Neuron (in vitro differentiated cells): ENCODE measurements at regions not wholly inside any gene's neighbourhood (a gene's known extent, or its start where the extent isn't known, plus 50 kb on each side); places are given as distances from the start of the nearest gene placed in this dataset.
"Not testable (repeated sequence)": the region's sequence is repeated elsewhere in the genome, so short reads cannot be mapped to it uniquely, and the experiment has no call there.

Source experiments
- H2AFZ ChIP-seq: one replicate; pipeline ENCODE4 v1.6.1; 2013; ENCODE audit warnings: low read depth, mild to moderate bottlenecking, inconsistent platforms, low read length, moderate library complexity
- H3K27me3 ChIP-seq: one replicate; pipeline ENCODE4 v1.6.1; 2013; ENCODE audit warnings: low read length; ENCODE audit not compliant: insufficient read depth
- H3K36me3 ChIP-seq: one replicate; pipeline ENCODE4 v1.6.1; 2013; ENCODE audit warnings: low read length; ENCODE audit not compliant: insufficient read depth
- H3K4me1 ChIP-seq: one replicate; pipeline ENCODE4 v1.6.1; 2013; ENCODE audit warnings: low read length; ENCODE audit not compliant: insufficient read depth
- H3K4me3 ChIP-seq: 2 replicates; pipeline ENCODE4 v1.5.1; 2013; ENCODE audit warnings: mild to moderate bottlenecking, low read length, moderate library complexity
- H3K9me3 ChIP-seq: one replicate; pipeline ENCODE4 v1.6.1; 2013; ENCODE audit warnings: low read length

DNA sequence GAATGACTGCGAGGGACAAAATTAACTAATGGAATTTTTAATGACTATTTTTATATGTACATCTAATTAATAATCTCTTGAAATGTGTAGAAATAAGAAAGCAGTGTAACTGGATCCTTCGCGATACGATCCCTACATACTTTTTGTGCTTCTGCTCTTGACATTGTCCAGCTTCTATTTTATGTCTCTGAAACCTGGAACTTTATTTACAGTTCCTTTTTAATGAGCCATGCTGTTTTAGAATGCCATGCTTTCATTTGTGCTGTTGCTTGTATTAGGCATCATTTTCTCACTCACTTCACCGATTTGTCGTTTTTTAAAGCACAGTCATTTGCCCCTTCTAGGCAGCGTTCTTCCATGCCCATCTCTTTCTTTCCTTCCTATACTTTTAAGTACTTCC is 301.3 kb downstream of the EDEM1 start:
- Histone ChIP-seq H2AFZ (no peak overlapping the region), H3K36me3 (no peaks in the 10 kb centered on the region), H3K9me3 (no peaks in the 10 kb centered on the region)

GRCh38 chr3:5489536-5489935 is 302.0 kb downstream of the EDEM1 start:
- Histone ChIP-seq H3K36me3 (no peaks in the 10 kb centered on the region), H2AFZ (no peak overlapping the region), H3K27me3 (no peaks in the 10 kb centered on the region), H3K4me3 (no peak overlapping the region), H3K9me3 (no peaks in the 10 kb centered on the region), H3K4me1 (no peaks in the 10 kb centered on the region)

More for the DNA sequence above, 301.3 kb downstream of the EDEM1 start:
- Histone ChIP-seq H3K4me1 (no peaks in the 10 kb centered on the region), H3K27me3 (no peaks in the 10 kb centered on the region), H3K4me3 (no peak overlapping the region)

DNA sequence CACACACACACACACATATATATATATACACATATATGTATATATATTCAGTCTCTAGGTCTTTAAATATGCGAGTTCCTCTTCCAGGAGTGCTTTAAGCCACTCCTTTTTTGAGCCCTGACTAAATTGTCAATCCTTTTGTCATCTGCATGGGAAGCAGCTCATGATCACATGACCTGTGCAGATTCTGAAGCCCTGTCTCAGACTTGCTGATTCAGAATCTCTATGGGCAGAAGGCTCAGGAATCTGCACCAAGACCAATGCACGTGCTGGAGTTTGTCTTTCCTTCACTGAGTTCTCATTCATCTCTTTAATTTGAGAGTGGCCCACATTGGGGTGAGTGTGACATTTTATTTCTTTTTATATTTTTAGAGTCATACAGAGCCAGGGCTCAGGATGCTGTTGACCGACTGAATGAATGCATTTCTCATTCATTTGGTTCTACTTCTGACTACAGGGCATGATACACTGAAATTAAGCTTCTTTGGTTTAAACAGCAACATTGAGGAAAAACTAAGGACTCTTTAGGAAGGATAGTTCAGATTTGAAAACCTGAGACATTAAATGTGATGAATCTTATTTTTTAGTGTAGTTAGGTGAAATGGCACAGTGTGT is 307.5 kb downstream of the EDEM1 start:
- no peaks in the 10 kb centered on the region for H3K4me1 ChIP-seq
- no peaks in the 10 kb centered on the region for H3K27me3 ChIP-seq
- H3K9me3 ChIP-seq, result no peaks in the 10 kb centered on the region
- H3K36me3 ChIP-seq, result no peaks in the 10 kb centered on the region
- H3K4me3 ChIP-seq, result no peak overlapping the region
- H2AFZ ChIP-seq, result no peak overlapping the region

DNA sequence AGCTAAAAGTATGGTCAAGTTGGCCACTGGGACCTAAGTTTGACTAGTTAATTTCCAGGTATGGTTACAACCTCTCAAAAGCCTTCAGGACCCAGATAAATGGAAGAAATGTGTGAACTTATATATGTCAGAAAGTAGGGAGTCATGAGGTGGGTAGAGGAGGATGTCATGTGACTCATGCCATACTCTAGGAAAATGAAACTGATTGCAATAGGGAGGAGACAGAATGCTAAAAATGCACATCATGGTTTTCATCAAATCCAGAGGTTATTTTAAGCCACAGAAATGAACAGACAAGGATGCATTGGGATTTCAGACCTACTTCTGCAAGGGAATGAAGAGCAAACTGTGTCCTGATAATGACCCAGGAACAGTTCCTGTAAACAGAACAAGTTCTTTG is 310.0 kb downstream of the EDEM1 start:
- Histone ChIP-seq H2AFZ (no peak overlapping the region), H3K27me3 (no peaks in the 10 kb centered on the region)

GRCh38 chr3:5498981-5499380 is 311.5 kb downstream of the EDEM1 start:
- H3K36me3 ChIP-seq, result no peaks in the 10 kb centered on the region
- H3K9me3 ChIP-seq, result no peaks in the 10 kb centered on the region
- no peak overlapping the region for H3K4me3 ChIP-seq
- no peaks in the 10 kb centered on the region for H3K27me3 ChIP-seq
- no peak overlapping the region for H2AFZ ChIP-seq
- no peaks in the 10 kb centered on the region for H3K4me1 ChIP-seq

More for the DNA sequence above, 310.0 kb downstream of the EDEM1 start:
- H3K36me3 ChIP-seq, result no peaks in the 10 kb centered on the region
- no peaks in the 10 kb centered on the region for H3K4me1 ChIP-seq
- H3K9me3 ChIP-seq, result no peaks in the 10 kb centered on the region
- no peak overlapping the region for H3K4me3 ChIP-seq

GRCh38 chr3:5499404-5499803 is 311.9 kb downstream of the EDEM1 start:
- no peak overlapping the region for H2AFZ ChIP-seq
- no peaks in the 10 kb centered on the region for H3K27me3 ChIP-seq
- H3K4me3 ChIP-seq, result no peak overlapping the region
- no peaks in the 10 kb centered on the region for H3K9me3 ChIP-seq
- H3K36me3 ChIP-seq, result no peaks in the 10 kb centered on the region
- H3K4me1 ChIP-seq, result no peaks in the 10 kb centered on the region

DNA sequence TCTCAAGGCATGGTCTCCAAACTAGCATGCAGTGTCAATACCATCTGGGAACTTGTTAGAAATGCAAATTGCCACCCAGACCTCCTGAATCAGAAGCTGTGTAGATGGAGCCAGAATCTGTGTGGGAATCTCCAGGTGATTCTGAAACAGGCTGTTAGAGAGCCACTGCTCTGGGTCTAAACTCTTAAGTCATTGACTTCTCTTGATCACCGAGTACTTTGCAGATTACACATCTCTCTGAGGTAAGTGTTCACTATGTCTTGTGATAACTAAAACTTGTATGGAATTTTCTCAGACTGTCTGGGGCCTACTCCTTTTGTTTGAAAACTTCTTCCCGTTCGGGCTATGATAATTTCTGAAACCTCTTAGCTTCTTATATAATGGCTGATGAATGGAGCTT is 315.6 kb downstream of the EDEM1 start:
- no peak overlapping the region for H2AFZ ChIP-seq
- H3K4me1 ChIP-seq, result no peaks in the 10 kb centered on the region
- no peaks in the 10 kb centered on the region for H3K9me3 ChIP-seq
- no peak overlapping the region for H3K4me3 ChIP-seq
- no peaks in the 10 kb centered on the region for H3K27me3 ChIP-seq
- no peaks in the 10 kb centered on the region for H3K36me3 ChIP-seq

- Histone ChIP-seq H3K4me3 (no peak overlapping the region), H3K4me1 (no peaks in the 10 kb centered on the region), H2AFZ (no peak overlapping the region), H3K36me3 (no peaks in the 10 kb centered on the region), H3K9me3 (no peaks in the 10 kb centered on the region), H3K27me3 (no peaks in the 10 kb centered on the region)
These were observed 316.6 kb downstream of the EDEM1 start for GRCh38 chr3:5504135-5504534.

GRCh38 chr3:5505163-5505562 is 317.7 kb downstream of the EDEM1 start:
- Histone ChIP-seq H3K36me3 (no peaks in the 10 kb centered on the region), H3K4me3 (no peak overlapping the region), H3K9me3 (no peaks in the 10 kb centered on the region), H2AFZ (no peak overlapping the region), H3K27me3 (no peaks in the 10 kb centered on the region), H3K4me1 (no peaks in the 10 kb centered on the region)

DNA sequence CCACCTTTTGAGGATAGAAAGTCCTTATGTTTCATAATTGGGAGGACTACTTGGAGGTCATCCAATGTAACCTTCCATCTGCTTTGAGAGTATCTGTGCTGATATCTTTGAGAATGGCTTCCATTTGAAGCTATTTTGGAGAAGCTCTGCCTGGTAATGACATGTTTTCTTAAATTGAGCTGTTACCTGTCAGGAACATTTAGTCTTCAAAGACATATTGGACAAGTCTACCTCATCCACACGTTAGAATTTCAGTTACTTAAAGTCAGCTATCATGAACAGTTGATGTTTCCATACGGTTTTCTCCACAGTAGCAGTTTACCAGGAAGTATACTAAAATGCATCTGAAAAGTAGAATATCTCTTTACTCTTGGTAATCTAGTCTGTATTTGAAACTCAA is 318.5 kb downstream of the EDEM1 start:
- Histone ChIP-seq H3K4me1 (no peaks in the 10 kb centered on the region), H3K9me3 (no peaks in the 10 kb centered on the region), H3K27me3 (no peaks in the 10 kb centered on the region), H3K4me3 (no peak overlapping the region), H3K36me3 (no peaks in the 10 kb centered on the region), H2AFZ (no peak overlapping the region)

DNA sequence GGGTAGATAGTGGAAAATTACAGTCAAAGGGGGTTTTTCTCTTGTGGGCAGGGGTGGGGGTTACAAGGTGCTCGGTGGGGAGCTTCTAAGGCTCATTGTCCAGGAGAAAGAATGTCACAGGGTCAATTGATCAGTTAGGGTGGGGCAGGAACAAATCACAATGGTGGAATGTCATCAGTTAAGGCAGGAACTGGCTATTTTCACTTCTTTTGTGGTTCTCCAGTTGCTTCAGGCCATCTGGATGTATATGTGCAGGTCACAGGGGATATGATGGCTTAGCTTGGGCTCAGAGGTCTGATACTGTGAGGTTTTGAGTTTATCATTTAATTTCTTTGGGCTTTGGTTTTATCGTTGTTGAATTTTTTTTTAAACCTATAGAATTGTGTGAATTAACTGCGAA is 321.4 kb downstream of the EDEM1 start:
- not testable (repeated sequence) for H3K9me3 ChIP-seq, H3K4me3 ChIP-seq, H2AFZ ChIP-seq, H3K27me3 ChIP-seq, H3K4me1 ChIP-seq, H3K36me3 ChIP-seq

DNA sequence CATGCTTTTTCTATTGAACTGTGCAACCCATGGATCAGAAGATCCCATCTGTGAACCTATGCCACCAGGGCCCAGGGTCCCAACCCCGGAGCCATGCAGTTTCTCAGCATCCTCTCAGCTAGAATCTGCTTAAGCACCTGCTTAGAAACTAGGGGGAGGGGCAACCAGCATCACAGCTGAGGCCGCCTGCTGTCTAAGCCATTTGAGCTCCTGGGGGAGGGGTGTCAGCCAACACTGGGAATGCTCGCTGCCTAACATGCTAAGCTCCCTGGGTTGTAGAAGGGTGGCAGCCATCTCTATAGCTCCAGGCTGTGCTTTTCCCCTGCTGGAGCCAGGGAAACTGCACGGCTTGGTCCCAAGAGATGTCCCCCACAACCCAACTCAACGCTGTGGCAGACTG is 322.8 kb downstream of the EDEM1 start:
- no peaks in the 10 kb centered on the region for H3K36me3 ChIP-seq
- no peak overlapping the region for H3K4me3 ChIP-seq
- H2AFZ ChIP-seq, result no peak overlapping the region
- H3K4me1 ChIP-seq, result no peaks in the 10 kb centered on the region
- H3K27me3 ChIP-seq, result no peaks in the 10 kb centered on the region
- H3K9me3 ChIP-seq, result no peaks in the 10 kb centered on the region

- no peaks in the 10 kb centered on the region for H3K4me1 ChIP-seq
- H3K27me3 ChIP-seq, result no peaks in the 10 kb centered on the region
- H3K36me3 ChIP-seq, result no peaks in the 10 kb centered on the region
- no peaks in the 10 kb centered on the region for H3K9me3 ChIP-seq
- H2AFZ ChIP-seq, result no peak overlapping the region
- H3K4me3 ChIP-seq, result no peak overlapping the region
These were observed 330.4 kb downstream of the EDEM1 start for GRCh38 chr3:5517921-5518320.

- Histone ChIP-seq H2AFZ (no peak overlapping the region), H3K4me1 (no peaks in the 10 kb centered on the region), H3K27me3 (no peaks in the 10 kb centered on the region), H3K36me3 (no peaks in the 10 kb centered on the region), H3K9me3 (no peaks in the 10 kb centered on the region), H3K4me3 (no peak overlapping the region)
These were observed 332.7 kb downstream of the EDEM1 start for GRCh38 chr3:5520237-5520636.
